GM23338 (cell line): ENCODE measurements at regions not wholly inside any gene's neighbourhood (a gene's known extent, or its start where the extent isn't known, plus 50 kb on each side); places are given as distances from the start of the nearest gene placed in this dataset.

Source experiments
- ATAC-seq: fragments of 200-7000 bp; cut with Tn5 transposase; 3 replicates; pipeline ENCODE4 v1.9.1; 2020
- DNase-seq: peaks from one replicate; pipeline ENCODE4 v3.0.0-alpha.2; 2015; ENCODE audit warnings: low spot score
- H2AFZ ChIP-seq: fragments of 200-600 bp; sonication (generic); 2 replicates; pipeline ENCODE4 v1.8.0; 2016; ENCODE audit warnings: antibody characterized with exemption, mild to moderate bottlenecking, moderate library complexity
- H3F3A ChIP-seq: fragments of 200-600 bp; sonication (generic); replicated peaks from 2 replicates; pipeline ENCODE4 v1.8.0; 2017; ENCODE audit warnings: antibody characterized with exemption, mixed run types, low read depth
- H3K27ac ChIP-seq: fragments of 200-600 bp; sonication (generic); 2 replicates; pipeline ENCODE4 v1.6.1; 2016; ENCODE audit warnings: low read depth
- H3K27me3 ChIP-seq: fragments of 200-600 bp; sonication (generic); 2 replicates; pipeline ENCODE4 v1.8.0; 2016; ENCODE audit warnings: mild to moderate bottlenecking, mixed run types, moderate library complexity; ENCODE audit not compliant: insufficient read depth
- H3K36me3 ChIP-seq: fragments of 200-600 bp; sonication (generic); 2 replicates; pipeline ENCODE4 v1.8.0; 2016; ENCODE audit warnings: mild to moderate bottlenecking; ENCODE audit not compliant: insufficient read depth
- H3K4me1 ChIP-seq: fragments of 200-600 bp; sonication (generic); 2 replicates; pipeline ENCODE4 v1.8.0; 2016; ENCODE audit warnings: mild to moderate bottlenecking, moderate library complexity; ENCODE audit not compliant: insufficient read depth
- H3K4me2 ChIP-seq: fragments of 200-600 bp; sonication (generic); 2 replicates; pipeline ENCODE4 v1.7.1; 2017; ENCODE audit warnings: mixed run types
- H3K4me3 ChIP-seq: fragments of 200-600 bp; sonication (generic); 2 replicates; pipeline ENCODE4 v1.6.1; 2016; ENCODE audit warnings: mixed run types
- H3K79me2 ChIP-seq: fragments of 200-600 bp; sonication (generic); replicated peaks from 2 replicates; pipeline ENCODE4 v1.8.0; 2017; ENCODE audit warnings: mild to moderate bottlenecking; ENCODE audit not compliant: insufficient read depth
- H3K9me2 ChIP-seq: fragments of 200-600 bp; sonication (generic); 2 replicates; pipeline ENCODE4 v1.8.0; 2017; ENCODE audit not compliant: insufficient read depth
- H4K20me1 ChIP-seq: fragments of 200-600 bp; sonication (generic); replicated peaks from 2 replicates; pipeline ENCODE4 v1.8.0; 2017; ENCODE audit warnings: mild to moderate bottlenecking; ENCODE audit not compliant: insufficient read depth
- H3K27ac Mint-ChIP-seq: 2 replicates; pipeline ENCODE4 v1.8.0; 2020; ENCODE audit warnings: inconsistent platforms, mild to moderate bottlenecking, moderate library complexity, mixed read lengths
- H3K27me3 Mint-ChIP-seq: 3 replicates; pipeline ENCODE4 v1.8.0; 2022; ENCODE audit warnings: low read depth, mild to moderate bottlenecking, moderate library complexity, mixed read lengths, inconsistent platforms; ENCODE audit not compliant: insufficient read depth, poor library complexity
- H3K36me3 Mint-ChIP-seq: 3 replicates; pipeline ENCODE4 v1.8.0; 2021; ENCODE audit warnings: low read depth, mild to moderate bottlenecking, inconsistent platforms, moderate library complexity, mixed read lengths
- H3K4me1 Mint-ChIP-seq: 3 replicates; pipeline ENCODE4 v1.8.0; 2020; ENCODE audit warnings: mild to moderate bottlenecking, inconsistent platforms, mixed read lengths
- H3K4me3 Mint-ChIP-seq: 3 replicates; pipeline ENCODE4 v1.8.0; 2021; ENCODE audit warnings: moderate library complexity, mild to moderate bottlenecking, inconsistent platforms, mixed read lengths
- H3K9me3 Mint-ChIP-seq: 3 replicates; pipeline ENCODE4 v1.8.0; 2020; ENCODE audit warnings: moderate library complexity, mild to moderate bottlenecking, inconsistent platforms, mixed read lengths
- CREB1 ChIP-seq: fragments of 250-450 bp; sonication (Bioruptor Pico); IDR thresholded peaks from 2 replicates; pipeline ENCODE4 v1.5.0; 2020; ENCODE audit warnings: low read depth, mild to moderate bottlenecking, moderate library complexity
- CTCF ChIP-seq, 2 experiments: fragments of 200-600 bp in 1 of 2; sonication (generic) in 1 of 2; conservative IDR thresholded peaks; 2 replicates each; pipeline versions ENCODE4 v1.5.1 to v1.6.1; 2016 to 2017; ENCODE audit warnings: antibody characterized with exemption in 2 of 2, low read depth in 2 of 2, mild to moderate bottlenecking in 2 of 2, moderate library complexity in 1 of 2
- EZH2 ChIP-seq: fragments of 200-600 bp; sonication (generic); IDR thresholded peaks from one replicate; pipeline ENCODE4 v1.8.0; 2017; ENCODE audit warnings: antibody characterized with exemption, mild to moderate bottlenecking, low read depth; ENCODE audit not compliant: unreplicated experiment
- EZH2phosphoT487 ChIP-seq: fragments of 200-600 bp; sonication (generic); IDR thresholded peaks from one replicate; pipeline ENCODE4 v1.8.1; 2018; ENCODE audit warnings: antibody characterized with exemption; ENCODE audit not compliant: unreplicated experiment
- JUNB ChIP-seq: IDR thresholded peaks from one replicate; pipeline ENCODE4 v1.6.1; 2016; ENCODE audit warnings: antibody characterized with exemption; ENCODE audit not compliant: unreplicated experiment
- NANOG ChIP-seq: IDR thresholded peaks from 2 replicates; pipeline ENCODE4 v1.6.1; 2016; ENCODE audit warnings: antibody characterized with exemption, borderline replicate concordance
- POLR2AphosphoS5 ChIP-seq: IDR thresholded peaks from 2 replicates; pipeline ENCODE4 v1.6.1; 2016; ENCODE audit warnings: antibody characterized with exemption, low read depth
- REST ChIP-seq: IDR thresholded peaks from one replicate; pipeline ENCODE4 v1.6.1; 2018; ENCODE audit warnings: antibody characterized with exemption; ENCODE audit not compliant: unreplicated experiment
- STAT1 ChIP-seq: IDR thresholded peaks from one replicate; pipeline ENCODE4 v1.6.1; 2016; ENCODE audit warnings: antibody characterized with exemption; ENCODE audit not compliant: unreplicated experiment
- ZNF114 ChIP-seq: fragments of 250-450 bp; sonication (Bioruptor Pico); IDR thresholded peaks from 2 replicates; pipeline ENCODE4 v1.5.0; 2020; ENCODE audit warnings: mild to moderate bottlenecking, moderate library complexity
- ZNF331 ChIP-seq: fragments of 250-450 bp; sonication (Bioruptor Pico); IDR thresholded peaks from 2 replicates; pipeline ENCODE4 v1.5.0; 2020; ENCODE audit warnings: low read depth, mild to moderate bottlenecking, moderate library complexity
- ZNF462 ChIP-seq: fragments of 250-450 bp; sonication (Bioruptor Pico); IDR thresholded peaks from 2 replicates; pipeline ENCODE4 v1.5.0; 2020; ENCODE audit warnings: mild to moderate bottlenecking, moderate library complexity
- TF ChIP-seq, protein P1 (sequence below): IDR thresholded peaks from 2 replicates; pipeline ENCODE4 v1.6.1; 2016; ENCODE audit warnings: antibody characterized with exemption

GRCh38 chr9:78453450-78453849 is 156.5 kb downstream of the PSAT1 start:
- Histone ChIP-seq H3K4me2 (no peak overlapping the region), H3K27ac (no peak overlapping the region), H3K36me3 (no peaks in the 10 kb centered on the region), H3K27me3 (no peaks in the 10 kb centered on the region), H3K9me2 (peaks cover 9% of the 10 kb centered on the region; the same call in 1 of the 2 replicates), H3F3A (no peaks in the 10 kb centered on the region), H3K79me2 (no peaks in the 10 kb centered on the region), H3K4me3 (no peak overlapping the region), H4K20me1 (no peaks in the 10 kb centered on the region), H3K4me1 (peaks cover 7% of the 10 kb centered on the region; the same call in 1 of the 2 replicates), H2AFZ (no peak overlapping the region)
- DNase-seq (no peak), ATAC-seq (no peak)
- Mint-ChIP-seq H3K27me3 (peaks cover 1% of the 10 kb centered on the region), H3K27ac (no peak overlapping the region), H3K4me1 (peaks cover 12% of the 10 kb centered on the region), H3K9me3 (peaks cover 8% of the 10 kb centered on the region; the same call in 2 of the 3 replicates), H3K4me3 (no peak overlapping the region), H3K36me3 (peaks cover under 1% of the 10 kb centered on the region; the same call in 1 of the 3 replicates)
- no peak for TF ChIP-seq CREB1 (CRISPR knock-in tag)
- no peak for TF ChIP-seq ZNF331 (CRISPR knock-in tag)
- TF ChIP-seq EZH2: no peak
- TF ChIP-seq NANOG: no peak
- no peak for TF ChIP-seq POLR2AphosphoS5
- no peak for TF ChIP-seq EZH2phosphoT487
- no peak for TF ChIP-seq ZNF462 (CRISPR knock-in tag)
- TF ChIP-seq ZNF114 (CRISPR knock-in tag): no peak
- TF ChIP-seq, protein P1, sequence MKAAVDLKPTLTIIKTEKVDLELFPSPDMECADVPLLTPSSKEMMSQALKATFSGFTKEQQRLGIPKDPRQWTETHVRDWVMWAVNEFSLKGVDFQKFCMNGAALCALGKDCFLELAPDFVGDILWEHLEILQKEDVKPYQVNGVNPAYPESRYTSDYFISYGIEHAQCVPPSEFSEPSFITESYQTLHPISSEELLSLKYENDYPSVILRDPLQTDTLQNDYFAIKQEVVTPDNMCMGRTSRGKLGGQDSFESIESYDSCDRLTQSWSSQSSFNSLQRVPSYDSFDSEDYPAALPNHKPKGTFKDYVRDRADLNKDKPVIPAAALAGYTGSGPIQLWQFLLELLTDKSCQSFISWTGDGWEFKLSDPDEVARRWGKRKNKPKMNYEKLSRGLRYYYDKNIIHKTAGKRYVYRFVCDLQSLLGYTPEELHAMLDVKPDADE: no peak
- TF ChIP-seq STAT1: no peak
- TF ChIP-seq REST: no peak
- no peak for TF ChIP-seq JUNB
- no peak for TF ChIP-seq CTCF (conservative IDR thresholded peaks at IDR 0.05; ENCODE audit: low read depth in 2 of 2)
